SU-DHL-6 (cell line): ENCODE measurements at regions not wholly inside any gene's neighbourhood (a gene's known extent, or its start where the extent isn't known, plus 50 kb on each side); places are given as distances from the start of the nearest gene placed in this dataset.
"Not testable (repeated sequence)": the region's sequence is repeated elsewhere in the genome, so short reads cannot be mapped to it uniquely, and the experiment has no call there.

ENCODE experiments used
- H2AFZ ChIP-seq: fragments of 200-600 bp; sonication (generic); 2 replicates; pipeline ENCODE4 v1.6.1; 2014; ENCODE audit warnings: low read depth, mild to moderate bottlenecking, moderate library complexity, mixed read lengths, antibody characterized with exemption, low read length; ENCODE audit not compliant: severe bottlenecking
- H3F3A ChIP-seq: fragments of 200-600 bp; shearing (Covaris generic); 2 replicates; pipeline ENCODE4 v1.6.0; 2016; ENCODE audit warnings: antibody characterized with exemption, mild to moderate bottlenecking; ENCODE audit not compliant: insufficient read depth
- H3K27ac ChIP-seq: fragments of 200-600 bp; sonication (generic); 2 replicates; pipeline ENCODE4 v1.5.1; 2016; ENCODE audit warnings: low read depth, mild to moderate bottlenecking, low read length, moderate library complexity, mixed read lengths
- H3K27me3 ChIP-seq: fragments of 200-600 bp; sonication (generic), shearing (Covaris generic); 2 replicates; pipeline ENCODE4 v1.6.0; 2014; ENCODE audit warnings: mild to moderate bottlenecking, low read length
- H3K36me3 ChIP-seq: fragments of 200-600 bp; sonication (generic); 2 replicates; pipeline ENCODE4 v1.6.1; 2014; ENCODE audit warnings: mild to moderate bottlenecking, low read length, mixed read lengths
- H3K4me2 ChIP-seq: fragments of 300-600, 200-600 bp; shearing (Covaris generic), sonication (generic); 2 replicates; pipeline ENCODE4 v1.6.0; 2014; ENCODE audit warnings: low read length, low read depth, mild to moderate bottlenecking; ENCODE audit not compliant: poor library complexity, severe bottlenecking
- H3K4me3 ChIP-seq: fragments of 200-600 bp; sonication (generic); 2 replicates; pipeline ENCODE4 v1.5.1; 2014; ENCODE audit warnings: antibody characterized with exemption, low read length, mild to moderate bottlenecking, mixed read lengths; ENCODE audit not compliant: insufficient read depth, poor library complexity, severe bottlenecking
- H3K79me2 ChIP-seq: fragments of 200-600 bp; sonication (generic); 2 replicates; pipeline ENCODE4 v1.6.1; 2014; ENCODE audit warnings: mild to moderate bottlenecking, low read length, moderate library complexity; ENCODE audit not compliant: insufficient read depth
- H3K9ac ChIP-seq: fragments of 200-600 bp; sonication (generic); 2 replicates; pipeline ENCODE4 v1.7.0; 2014; ENCODE audit warnings: mild to moderate bottlenecking, low read length
- H3K9me2 ChIP-seq: fragments of 200-600 bp; sonication (generic); replicated peaks from 2 replicates; pipeline ENCODE4 v1.6.1; 2014; ENCODE audit warnings: low read length; ENCODE audit not compliant: insufficient read depth
- H3K9me3 ChIP-seq: fragments of 200-600 bp; sonication (generic); 2 replicates; pipeline ENCODE4 v1.6.1; 2014; ENCODE audit warnings: low read length, mixed read lengths; ENCODE audit not compliant: insufficient read depth
- H4K20me1 ChIP-seq: fragments of 200-600 bp; sonication (generic); 2 replicates; pipeline ENCODE4 v1.6.1; 2014; ENCODE audit warnings: low read depth, mild to moderate bottlenecking, antibody characterized with exemption, low read length, moderate library complexity, mixed read lengths
- EZH2phosphoT487 ChIP-seq: fragments of 200-600 bp; sonication (generic), shearing (Covaris generic); conservative IDR thresholded peaks from 2 replicates; pipeline ENCODE4 v1.6.1; 2018; ENCODE audit warnings: mild to moderate bottlenecking, antibody characterized with exemption, low read length, moderate library complexity, mixed read lengths
- TF ChIP-seq, protein P1 (sequence below): fragments of 200-600 bp; sonication (generic); IDR thresholded peaks from one replicate; pipeline ENCODE4 v1.5.1; 2017; ENCODE audit warnings: antibody characterized with exemption, mild to moderate bottlenecking, low read length, moderate library complexity; ENCODE audit not compliant: insufficient read depth, poor library complexity, severe bottlenecking

DNA sequence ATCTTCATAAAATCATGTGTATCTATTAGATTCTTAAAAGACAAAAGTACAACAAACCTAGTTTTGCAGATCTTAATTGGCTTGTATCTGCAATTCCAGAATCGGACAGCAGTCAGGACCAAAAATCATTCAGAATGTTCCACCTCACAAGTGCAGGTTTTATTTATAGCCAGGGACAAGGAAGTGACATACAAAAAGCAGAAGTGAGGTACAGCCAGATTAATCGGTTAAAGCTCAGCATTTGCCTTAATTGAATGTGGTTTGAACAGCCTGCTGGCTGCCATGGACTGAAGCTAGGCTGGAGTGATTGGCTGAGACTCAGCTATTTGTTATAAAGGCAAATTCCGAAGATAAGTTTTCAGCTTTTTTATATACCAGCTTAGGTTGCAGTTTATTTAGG lies 932.6 kb downstream of the C4orf33 start:
- Histone ChIP-seq H4K20me1 (no peaks in the 10 kb centered on the region), H3K4me3 (no peak overlapping the region), H2AFZ (no peak overlapping the region), H3K27me3 (no peaks in the 10 kb centered on the region), H3K36me3 (no peaks in the 10 kb centered on the region), H3K9me3 (no peaks in the 10 kb centered on the region), H3K9ac (no peak overlapping the region), H3K27ac (no peak overlapping the region), H3K9me2 (no peaks in the 10 kb centered on the region), H3K79me2 (no peaks in the 10 kb centered on the region), H3F3A (no peaks in the 10 kb centered on the region), H3K4me2 (no peak overlapping the region)
- TF ChIP-seq, protein P1, sequence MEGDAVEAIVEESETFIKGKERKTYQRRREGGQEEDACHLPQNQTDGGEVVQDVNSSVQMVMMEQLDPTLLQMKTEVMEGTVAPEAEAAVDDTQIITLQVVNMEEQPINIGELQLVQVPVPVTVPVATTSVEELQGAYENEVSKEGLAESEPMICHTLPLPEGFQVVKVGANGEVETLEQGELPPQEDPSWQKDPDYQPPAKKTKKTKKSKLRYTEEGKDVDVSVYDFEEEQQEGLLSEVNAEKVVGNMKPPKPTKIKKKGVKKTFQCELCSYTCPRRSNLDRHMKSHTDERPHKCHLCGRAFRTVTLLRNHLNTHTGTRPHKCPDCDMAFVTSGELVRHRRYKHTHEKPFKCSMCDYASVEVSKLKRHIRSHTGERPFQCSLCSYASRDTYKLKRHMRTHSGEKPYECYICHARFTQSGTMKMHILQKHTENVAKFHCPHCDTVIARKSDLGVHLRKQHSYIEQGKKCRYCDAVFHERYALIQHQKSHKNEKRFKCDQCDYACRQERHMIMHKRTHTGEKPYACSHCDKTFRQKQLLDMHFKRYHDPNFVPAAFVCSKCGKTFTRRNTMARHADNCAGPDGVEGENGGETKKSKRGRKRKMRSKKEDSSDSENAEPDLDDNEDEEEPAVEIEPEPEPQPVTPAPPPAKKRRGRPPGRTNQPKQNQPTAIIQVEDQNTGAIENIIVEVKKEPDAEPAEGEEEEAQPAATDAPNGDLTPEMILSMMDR, result no peak
- TF ChIP-seq EZH2phosphoT487, result no peak

DNA sequence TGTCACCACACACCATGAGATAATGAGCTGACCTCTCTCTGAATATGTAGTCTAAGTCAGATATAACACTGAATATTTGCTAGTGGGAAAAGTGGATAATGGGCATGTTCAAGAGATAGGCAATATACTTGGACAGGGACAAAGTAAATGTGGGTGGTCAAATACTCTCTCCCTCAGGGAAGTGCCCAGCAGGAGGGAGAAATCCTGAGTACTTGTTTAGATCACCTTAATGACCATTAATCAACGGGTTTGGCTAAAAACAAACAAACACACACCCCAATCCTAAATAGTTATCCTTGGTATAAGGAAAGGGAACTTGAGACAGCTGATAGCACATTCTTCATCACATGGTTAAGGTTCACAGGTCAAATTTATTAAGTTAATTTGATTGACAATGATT lies 933.5 kb downstream of the C4orf33 start:
- no peaks in the 10 kb centered on the region for H3K27me3 ChIP-seq
- no peaks in the 10 kb centered on the region for H3F3A ChIP-seq
- H2AFZ ChIP-seq, result no peak overlapping the region
- H3K4me3 ChIP-seq, result no peak overlapping the region
- no peaks in the 10 kb centered on the region for H3K79me2 ChIP-seq
- no peak for TF ChIP-seq EZH2phosphoT487
- TF ChIP-seq, protein P1, result no peak
- H3K4me2 ChIP-seq, result no peak overlapping the region
- H3K9ac ChIP-seq, result no peak overlapping the region
- no peaks in the 10 kb centered on the region for H4K20me1 ChIP-seq
- no peaks in the 10 kb centered on the region for H3K9me2 ChIP-seq
- no peak overlapping the region for H3K27ac ChIP-seq
- no peaks in the 10 kb centered on the region for H3K36me3 ChIP-seq
- no peaks in the 10 kb centered on the region for H3K9me3 ChIP-seq

DNA sequence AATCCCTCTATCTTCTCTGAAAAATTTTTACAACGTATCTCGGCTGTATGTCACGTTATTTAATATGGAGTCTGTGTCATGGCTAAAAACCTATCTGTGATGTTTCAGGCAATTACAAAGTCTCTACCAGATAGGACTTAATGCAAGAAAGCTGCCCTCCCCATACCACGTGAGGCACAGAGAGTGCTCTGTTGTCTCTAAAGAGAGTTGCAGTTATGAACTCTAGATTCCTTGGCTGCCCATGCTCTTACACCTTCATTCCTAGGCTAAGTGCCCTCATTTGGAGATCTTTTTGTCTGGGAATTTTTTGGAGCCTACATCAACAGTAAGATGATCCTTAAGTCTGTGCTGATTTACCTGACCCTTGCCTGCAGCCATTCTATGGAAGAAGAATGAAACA lies 935.9 kb downstream of the C4orf33 start:
- no peaks in the 10 kb centered on the region for H3K27me3 ChIP-seq
- no peaks in the 10 kb centered on the region for H3K79me2 ChIP-seq
- H3K36me3 ChIP-seq, result no peaks in the 10 kb centered on the region
- H3K27ac ChIP-seq, result no peak overlapping the region
- no peak overlapping the region for H3K9ac ChIP-seq
- TF ChIP-seq EZH2phosphoT487, result no peak
- TF ChIP-seq, protein P1, result no peak
- no peak overlapping the region for H3K4me3 ChIP-seq
- H3K4me2 ChIP-seq, result no peak overlapping the region
- no peaks in the 10 kb centered on the region for H3F3A ChIP-seq
- H3K9me3 ChIP-seq, result no peaks in the 10 kb centered on the region
- H4K20me1 ChIP-seq, result no peaks in the 10 kb centered on the region
- H3K9me2 ChIP-seq, result no peaks in the 10 kb centered on the region
- H2AFZ ChIP-seq, result no peak overlapping the region

DNA sequence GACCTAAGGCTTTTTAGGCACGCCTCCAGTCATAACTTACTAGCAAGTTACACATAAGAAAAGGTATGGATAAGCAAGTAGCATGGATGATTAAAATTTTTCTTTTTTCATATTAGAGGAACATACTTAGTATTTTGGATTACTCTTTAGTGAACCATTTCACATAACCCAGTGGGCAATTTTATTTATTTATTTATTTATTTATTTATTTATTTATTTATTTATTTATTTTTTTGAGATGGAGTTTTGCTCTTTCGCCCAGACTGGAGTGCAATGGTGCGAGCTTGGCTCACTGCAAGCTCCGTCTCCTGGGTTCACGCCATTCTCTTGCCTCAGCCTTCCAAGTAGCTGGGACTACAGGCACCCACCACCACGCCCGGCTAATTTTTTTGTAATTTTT lies 937.7 kb downstream of the C4orf33 start:
- not testable (repeated sequence) for H3K4me2 ChIP-seq, H3K79me2 ChIP-seq, H3K36me3 ChIP-seq, H3K9me2 ChIP-seq, H3F3A ChIP-seq, H3K27ac ChIP-seq, H3K9ac ChIP-seq, H3K4me3 ChIP-seq, H4K20me1 ChIP-seq, H3K9me3 ChIP-seq, H2AFZ ChIP-seq, H3K27me3 ChIP-seq
